HL-60/S4 treated with retinoic acid at 250 ng/mL for 4 days and 3 days (cell line): ENCODE measurements at regions not wholly inside any gene's neighbourhood (a gene's known extent, or its start where the extent isn't known, plus 50 kb on each side); places are given as distances from the start of the nearest gene placed in this dataset.
"Not testable (repeated sequence)": the region's sequence is repeated elsewhere in the genome, so short reads cannot be mapped to it uniquely, and the experiment has no call there.

Experiments
- in situ Hi-C: fragments of 300-500 bp; cut with MboI; formaldehyde crosslinking; loops from 2 replicates; pipeline ENCODE4 v1.7.0; 2022; ENCODE audit warnings: low sequenced_read_pairs

DNA sequence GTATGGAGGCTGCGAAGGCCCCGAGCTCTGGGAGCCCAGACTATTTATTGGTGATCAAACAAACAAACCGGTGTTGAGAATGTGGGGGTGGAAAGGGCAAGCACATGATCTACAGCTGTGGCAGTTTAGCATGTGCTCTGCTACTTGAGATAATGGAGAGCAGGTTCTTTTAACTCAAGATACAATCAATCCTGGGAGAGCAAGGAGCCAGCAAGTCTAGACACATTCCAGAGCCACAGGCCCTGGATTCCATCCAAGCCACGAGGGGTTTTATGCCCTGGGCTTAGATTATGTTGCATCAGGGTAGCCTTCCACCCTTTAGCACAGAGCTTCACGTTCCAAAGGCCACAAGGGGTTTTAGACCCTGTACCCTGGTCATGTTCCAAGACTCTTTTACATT lies 355.9 kb upstream of the ARID1B start:
- in situ Hi-C loops, result not testable (repeated sequence)

DNA sequence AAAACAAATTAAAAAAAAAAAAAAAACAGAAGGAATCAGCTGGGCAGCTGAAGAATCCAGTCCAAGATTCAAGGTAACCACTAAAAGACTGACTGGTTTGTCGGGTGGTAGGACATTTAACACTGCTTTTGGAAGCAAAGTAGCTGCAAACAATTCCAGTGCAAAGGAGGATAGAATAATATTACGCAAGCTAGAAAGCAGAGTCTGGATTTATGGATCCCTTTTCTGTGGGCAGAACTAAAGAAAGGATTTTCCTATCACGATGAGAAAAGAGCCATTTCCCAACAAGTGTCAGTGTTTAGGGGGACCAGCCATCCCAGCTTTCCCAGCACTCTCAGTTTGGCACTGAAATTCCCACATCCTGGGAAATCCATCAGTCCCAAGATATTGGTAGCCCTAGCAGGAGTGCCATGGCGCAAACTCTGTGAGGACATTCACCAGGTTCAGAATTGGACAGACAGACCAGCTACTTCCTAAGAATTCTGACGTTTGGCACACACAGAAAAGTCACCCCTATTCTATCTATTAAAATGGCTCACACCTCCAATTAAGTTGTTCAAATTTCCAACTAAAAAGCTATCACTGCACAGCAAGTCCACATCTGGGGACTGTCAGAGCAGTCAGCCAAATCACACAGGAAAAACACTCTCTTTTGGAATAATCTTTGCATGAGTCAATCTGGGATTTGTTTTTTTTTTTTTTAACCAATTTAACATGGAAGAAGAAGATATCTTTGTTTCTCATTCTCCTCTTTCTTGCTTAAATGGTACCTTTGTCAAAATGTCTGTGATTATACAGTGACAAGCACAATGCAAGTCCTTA lies 356.8 kb upstream of the ARID1B start:
- in situ Hi-C loops, result no loop called here

DNA sequence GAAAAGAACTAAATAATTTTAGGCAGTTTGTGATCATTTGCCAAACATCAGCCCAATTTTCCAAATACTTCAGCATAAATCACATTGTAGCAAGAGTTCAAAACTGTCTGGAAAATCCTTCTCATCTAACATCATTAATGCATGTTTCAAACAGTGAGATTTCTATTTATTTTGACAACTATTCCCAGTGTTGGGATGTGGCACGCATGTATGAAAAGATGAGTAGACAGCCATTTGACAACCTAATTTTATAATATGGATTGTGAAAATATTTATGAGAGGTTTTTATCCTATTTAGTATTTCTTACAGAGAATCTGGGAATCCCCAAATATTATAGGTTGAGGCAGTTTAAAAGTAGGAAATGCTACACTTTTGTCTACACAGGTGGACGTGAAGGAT lies 357.6 kb upstream of the ARID1B start:
- in situ Hi-C loops, result no loop called here

DNA sequence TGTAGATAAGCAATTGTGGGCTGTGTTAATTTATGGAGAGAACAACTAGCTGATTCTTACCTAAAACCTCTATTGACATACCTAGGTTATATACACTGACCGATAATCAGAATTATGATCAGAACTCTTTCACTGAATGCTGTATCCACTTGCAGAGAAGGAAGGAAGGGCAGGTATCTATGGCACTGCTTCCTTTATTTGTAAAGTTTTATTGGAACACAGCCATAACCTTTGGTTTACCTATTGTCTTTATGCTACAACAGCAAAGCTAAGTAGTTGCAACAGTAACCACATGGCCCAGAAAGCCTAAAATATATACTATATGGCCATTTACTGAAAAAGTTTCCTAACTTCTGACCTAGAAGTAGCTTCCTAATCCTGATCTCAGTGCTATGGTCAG lies 358.9 kb upstream of the ARID1B start:
- in situ Hi-C loops, result no loop called here

DNA sequence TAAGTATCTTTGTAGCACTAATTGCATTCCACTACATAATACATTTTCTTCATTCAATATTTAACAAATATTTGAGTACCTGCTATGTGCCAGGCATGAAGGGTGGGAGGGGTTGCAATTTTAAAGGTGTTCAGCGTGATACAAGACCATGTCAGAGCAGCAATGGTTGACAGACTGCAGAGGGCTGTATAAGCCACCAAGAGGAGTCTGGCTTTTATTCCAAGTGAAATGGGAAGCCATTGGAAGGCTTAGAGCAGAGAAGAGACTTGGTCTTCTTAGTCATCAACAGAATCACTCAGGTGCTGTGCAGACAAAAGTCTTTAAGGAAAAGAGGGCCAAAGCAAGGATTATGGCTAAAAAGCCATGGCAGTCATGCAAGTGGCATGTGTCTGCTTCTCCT lies 360.8 kb upstream of the ARID1B start:
- in situ Hi-C loops, result no loop called here

DNA sequence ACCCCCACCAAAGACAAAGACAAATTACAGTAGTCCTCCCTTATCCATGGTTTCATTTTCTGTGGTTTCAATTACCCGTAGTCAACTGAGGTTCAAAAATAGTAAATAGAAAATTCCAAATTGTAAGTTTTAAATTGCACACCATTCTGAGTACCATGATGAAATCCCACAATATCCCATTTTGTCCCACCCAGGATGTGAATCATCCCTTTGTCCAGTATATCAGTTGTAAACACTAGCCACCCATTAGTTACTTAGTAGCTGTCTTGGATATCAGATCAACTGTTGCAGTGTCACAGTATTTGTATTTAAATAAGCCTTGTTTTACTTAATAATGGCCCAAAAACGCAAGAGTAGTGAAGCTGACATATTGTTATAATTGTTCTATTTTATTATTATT lies 364.0 kb upstream of the ARID1B start:
- in situ Hi-C loops, result no loop called here

DNA sequence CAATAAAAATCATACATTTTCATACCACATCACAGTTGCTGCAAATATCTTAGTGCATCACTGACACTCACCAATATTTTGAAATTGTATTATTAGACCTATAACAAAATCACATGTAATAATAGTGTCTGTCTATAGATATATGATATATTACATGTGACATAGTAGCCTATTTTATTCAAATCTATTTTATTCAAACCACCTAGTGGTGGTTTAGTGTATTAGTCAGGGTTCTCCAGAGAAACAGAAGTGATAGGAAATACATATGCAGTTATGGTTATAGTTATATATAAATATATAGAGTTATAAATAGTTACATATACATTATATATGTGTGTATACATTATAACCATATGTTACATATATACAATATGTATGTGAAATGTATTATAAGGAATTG lies 366.5 kb upstream of the ARID1B start:
- in situ Hi-C loops, result no loop called here

DNA sequence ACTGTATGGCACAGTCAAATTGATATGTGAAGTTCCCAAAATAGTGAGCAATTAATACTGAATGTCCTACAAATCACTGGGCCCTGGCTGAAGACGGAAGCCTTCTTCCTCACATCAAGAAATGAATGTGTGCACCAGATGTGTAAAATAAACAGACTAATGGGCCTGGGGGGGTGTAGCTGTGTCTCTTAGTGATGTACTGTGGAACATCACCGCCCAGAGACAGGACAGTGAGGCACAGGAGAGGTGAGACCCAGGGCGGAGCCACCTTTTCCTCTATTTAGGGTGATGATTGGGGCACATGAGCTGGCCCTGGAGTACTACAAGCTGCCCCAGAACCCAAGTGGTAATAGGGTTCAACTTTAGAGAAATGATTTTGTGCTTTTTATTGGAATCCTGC lies 368.5 kb upstream of the ARID1B start:
- in situ Hi-C loops, result no loop called here

DNA sequence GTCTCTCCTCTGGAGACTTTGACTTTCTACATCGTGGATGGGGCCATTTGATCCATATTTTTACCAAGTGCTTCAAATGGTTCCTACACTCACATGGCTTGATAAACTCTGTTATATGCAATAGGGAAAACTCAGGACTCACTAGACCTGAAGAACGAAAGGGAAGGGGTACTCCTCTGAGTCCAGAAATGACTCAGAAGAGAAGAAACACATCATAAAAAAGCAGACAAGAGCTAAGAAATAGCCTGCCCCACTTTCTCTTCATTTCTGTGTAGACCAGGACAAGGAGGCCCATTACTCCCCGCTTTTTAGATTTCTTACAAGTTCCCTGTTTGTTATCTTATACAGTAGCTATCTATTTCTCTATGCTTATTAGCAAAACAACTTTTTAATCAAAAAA lies 369.8 kb upstream of the ARID1B start:
- in situ Hi-C loops, result no loop called here

DNA sequence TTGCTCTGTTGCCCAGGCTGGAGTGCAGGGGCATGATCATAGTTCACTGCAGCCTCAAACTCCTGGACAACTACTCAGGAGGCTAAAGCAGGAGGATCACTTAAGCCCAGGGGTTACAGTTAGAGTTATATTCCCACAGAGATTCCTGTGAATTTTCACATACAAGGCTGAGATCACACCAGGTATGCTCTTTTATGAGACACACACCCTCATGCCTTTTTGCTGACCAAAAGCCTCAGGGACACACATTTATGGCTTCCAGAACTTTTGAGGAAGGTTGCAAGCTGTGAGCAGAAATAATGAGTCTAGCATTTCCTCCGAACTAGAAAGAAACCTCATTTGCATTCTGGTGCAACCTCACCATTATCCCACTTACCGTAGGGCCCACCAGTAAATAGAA lies 370.5 kb upstream of the ARID1B start:
- in situ Hi-C loops, result no loop called here

DNA sequence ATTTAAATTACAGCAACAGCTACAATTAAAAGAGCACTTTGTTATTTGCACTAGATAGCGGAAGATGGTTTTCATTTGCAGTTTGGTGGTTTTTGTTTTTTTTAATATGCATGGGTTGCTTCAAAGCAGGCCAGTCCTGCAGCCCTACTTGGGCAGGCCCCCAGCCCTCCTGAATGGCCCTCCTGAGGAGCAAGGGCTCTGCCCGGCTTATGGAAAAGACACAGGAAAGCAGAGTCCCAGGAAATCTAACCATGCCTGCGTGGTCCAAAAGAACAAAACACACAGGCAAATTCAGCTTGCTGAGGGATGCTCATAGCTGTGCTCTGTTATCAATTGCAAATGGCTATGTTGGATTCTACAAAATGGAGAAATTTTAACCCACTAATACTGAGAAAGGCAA lies 371.1 kb upstream of the ARID1B start:
- in situ Hi-C loops, result no loop called here

DNA sequence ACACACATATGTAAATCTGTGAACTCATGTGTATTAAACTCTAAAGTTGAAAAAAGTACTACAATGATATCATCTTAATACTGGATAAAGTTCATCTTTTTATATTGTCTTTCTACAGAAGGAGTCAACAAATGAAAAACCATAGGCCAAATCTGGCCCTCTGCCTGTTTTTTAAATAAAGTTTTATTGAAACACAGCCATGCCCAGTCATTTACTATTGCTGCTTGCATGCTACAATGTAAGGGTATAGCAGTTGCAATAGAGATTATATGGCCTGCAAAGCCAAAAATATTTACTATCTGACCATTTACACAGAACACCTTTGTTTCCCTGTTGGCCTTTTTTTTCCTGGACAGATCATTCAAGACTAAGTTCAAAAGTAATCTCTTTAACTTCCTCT lies 374.6 kb upstream of the ARID1B start:
- in situ Hi-C loops, result no loop called here

DNA sequence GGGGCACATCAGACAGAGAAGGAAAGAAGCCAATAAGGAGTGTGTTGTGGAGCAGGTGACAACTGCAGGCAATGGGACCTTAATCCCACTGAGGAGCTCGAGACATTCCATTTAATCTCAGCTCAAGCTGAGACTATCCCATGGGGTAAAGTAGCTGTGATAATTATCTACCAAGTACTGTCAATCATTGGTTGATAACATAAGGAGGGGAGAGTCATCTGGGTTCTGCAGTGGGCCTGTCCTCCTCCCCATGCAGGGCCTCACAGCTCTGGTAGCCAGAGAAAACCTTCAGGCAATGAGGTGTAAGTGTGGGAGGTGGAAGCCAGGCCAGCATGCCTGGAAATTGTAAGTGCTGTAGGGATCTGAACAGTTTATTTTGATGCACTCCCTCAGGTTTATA lies 375.0 kb upstream of the ARID1B start:
- in situ Hi-C loops, result no loop called here

DNA sequence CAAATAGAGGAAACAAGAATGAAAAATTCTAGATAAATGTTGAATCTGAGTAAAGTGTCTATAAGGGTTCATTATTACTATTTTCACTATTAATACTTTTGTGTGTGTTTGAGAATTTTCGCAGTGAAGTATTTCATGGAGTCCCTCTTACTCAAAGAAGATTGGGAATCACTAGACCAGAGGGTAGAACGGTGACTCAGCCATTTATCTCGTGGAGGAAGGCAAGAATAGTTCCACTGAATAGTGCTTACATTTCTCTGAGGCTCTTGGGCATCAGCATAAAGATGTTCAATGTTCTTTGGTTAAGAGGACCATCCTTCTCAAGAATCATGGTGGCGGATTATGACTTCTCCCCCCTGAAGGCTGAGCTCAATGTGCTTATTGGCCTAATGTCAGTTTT lies 376.7 kb upstream of the ARID1B start:
- in situ Hi-C loops, result no loop called here

DNA sequence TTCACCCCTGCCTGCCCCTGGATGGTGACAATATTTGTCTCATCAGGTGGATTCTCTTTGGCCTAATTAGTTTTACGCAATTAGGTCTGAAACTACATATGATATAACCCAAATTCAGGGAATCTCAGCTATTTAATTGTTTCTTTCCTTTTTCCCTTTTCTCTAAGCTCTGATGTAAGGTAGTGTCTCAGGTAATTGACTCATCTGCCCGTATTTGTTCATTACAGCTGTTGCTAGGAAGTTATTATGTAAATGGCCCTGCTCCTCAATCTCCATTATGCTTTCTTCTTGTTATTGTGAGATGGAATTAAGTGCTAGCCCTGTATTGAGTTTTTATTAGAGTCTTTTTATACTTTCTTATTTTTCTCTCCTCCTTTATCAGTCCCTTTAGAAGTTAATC lies 378.2 kb upstream of the ARID1B start:
- in situ Hi-C loops, result no loop called here

DNA sequence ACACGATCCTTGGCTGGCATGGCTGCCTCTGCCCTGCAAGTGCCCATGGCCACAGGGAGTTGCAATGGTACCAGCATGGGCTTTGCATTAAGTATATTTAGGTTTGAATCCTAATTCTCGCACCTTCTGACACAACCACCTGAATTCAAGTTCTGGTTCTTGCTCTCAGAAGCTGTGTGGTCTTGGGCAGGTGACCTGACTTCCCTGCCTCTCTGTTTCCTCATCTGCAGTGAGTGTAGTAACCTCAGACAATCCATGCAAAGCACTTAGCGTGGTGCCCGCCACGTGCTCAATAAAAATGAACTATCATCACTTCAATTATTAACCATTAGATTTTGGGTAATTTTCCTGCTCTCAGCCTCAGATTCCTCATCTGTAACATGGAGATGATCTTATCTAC lies 378.8 kb upstream of the ARID1B start:
- in situ Hi-C loops, result no loop called here

DNA sequence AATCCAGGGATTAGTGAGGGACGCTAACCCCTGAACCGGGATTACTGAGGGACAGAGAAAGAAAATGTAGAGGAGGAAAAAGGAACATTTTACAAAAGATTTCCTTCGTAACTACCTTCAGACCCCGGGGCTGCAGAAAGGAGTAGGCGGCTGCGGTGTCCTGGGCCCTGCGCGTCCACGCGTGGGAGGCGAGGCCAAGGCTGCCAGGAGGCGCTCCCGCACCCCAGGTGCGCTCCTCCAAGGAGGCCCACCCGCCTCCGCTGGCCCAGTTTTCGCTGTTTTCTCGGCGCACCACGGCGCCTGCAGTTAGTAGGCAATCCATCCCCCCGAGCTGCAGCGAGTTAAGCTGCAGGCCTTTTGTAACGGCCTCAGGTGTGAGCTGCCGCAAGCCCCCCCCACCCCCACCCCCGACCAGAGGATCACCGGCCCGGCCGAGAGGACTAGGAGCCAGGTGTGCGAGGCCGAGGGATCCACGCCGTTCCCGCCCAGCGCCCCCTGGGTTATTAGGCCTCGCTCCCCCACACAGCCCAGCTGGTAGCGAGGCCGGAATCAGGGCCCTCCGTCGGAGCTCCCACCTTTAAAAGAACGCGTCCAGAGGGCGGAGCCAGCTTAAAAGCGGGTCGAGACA lies 380.3 kb upstream of the ARID1B start:
- in situ Hi-C loops, result no loop called here

DNA sequence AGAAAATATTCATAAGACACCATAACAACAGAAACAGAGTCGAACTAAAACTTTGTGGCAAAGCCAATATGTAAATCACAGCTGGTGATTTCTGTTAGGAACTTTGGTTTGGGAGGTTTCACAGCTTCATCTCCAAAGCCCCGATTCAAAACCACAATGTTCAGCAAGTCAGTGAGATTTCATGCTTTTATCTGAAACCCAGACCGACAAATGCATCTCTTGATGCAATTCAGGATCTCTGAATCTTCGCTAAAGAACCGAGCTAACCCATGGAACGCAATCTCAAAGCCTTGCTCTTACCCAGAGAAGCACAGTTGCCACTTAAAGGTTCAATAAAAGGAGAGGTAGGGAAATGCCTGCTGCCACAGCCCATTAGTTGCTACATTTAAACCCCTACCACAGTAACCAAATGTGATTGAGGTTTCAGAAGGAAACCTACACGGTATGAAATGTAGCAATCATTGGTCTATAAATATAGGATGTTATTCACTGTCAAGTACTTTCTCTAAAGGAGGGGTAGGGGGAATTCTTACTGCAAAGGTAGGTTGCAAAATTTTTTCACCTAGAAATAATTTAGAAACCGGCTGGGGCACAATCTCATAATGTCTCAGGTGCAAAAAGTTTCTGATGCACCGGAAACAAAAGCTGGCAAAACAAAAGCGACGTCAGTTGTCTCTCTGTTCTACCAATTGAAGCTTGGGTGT lies 381.0 kb upstream of the ARID1B start:
- in situ Hi-C loops, result no loop called here

DNA sequence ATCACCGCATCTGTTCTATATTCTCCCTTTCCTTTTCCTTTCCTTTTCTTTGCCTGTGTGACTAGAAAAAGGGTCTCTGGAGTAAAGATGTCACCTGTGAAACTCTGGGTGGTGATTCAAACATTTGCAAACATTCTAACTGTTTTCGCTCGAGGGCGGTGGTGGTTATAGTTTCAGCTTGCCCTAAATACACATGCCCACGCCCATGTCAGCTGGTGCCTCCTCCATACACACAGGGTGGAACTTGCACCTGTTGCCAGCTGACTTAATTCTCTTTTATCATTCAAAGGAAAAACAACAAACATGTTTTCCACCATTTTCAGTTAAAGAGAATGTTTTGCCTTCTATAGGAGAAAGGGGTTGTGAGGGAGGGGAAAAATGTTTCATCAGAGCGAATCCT lies 381.9 kb upstream of the ARID1B start:
- in situ Hi-C loops, result no loop called here

DNA sequence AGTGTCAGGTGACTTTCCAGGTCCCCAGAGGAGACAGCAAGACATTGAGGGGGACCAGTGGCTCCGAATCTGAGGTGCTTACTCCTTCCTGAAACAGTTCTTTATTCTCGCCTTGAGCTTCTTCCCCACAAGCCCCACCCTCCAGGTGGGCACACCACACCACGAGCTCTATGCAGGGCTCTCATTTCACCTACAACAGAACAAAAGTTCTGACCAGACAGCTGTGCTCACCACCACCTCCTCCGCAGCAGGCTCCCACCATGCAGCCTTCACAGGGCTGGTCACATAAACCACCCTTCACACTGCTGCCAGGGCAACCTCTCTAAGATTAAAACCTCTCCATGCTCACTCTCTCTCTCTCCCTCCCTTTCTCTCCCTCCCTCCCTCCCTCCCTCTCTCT lies 384.5 kb upstream of the ARID1B start:
- in situ Hi-C loops, result no loop called here

DNA sequence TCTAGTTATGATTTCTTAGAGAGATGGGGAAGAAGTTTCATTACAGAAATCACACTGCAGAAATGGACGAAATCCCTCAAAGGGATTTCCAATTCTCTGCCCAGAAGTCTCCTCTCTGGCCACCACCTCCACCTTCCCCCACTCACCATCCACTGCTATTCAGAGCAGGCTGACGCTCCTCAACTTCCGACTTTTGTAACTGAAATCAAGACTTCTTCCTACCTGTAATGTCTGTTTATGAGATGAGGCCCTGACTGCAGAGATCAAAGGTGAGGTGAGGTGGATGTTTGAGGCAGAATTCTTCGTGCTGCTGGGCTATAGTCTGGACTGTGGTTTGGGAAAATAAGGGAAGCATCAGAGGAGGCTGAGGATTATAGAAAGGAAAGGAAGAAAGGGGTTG lies 385.2 kb upstream of the ARID1B start:
- in situ Hi-C loops, result no loop called here

DNA sequence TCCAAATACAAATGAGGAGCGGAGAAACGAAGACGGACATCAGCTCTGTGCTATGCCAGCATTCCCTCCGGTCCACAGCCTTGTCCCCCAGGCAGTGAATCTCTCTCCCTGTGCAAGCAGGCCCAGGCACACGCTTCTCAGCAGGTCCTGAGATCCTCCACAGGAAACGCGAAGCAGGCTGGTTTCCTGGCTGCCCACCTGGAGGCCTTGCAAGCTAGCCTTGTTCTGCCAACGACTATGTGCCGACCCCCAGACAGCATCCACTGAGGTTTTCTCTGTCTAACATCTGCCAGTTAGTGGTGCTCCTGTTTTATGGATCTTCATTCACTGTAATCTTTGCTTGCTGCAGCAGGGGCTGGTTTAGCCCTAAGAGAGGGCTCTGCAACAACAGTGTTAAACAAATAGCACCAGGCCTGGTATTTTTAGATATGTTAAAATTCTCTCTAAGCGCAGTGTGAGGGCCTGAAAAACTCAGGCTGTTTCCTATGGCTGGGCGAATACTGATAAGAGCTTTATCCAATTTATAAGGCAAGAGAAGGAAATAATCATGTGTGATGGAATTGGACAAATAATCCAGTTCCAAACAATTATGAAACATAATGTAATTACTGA lies 386.0 kb upstream of the ARID1B start:
- in situ Hi-C loops, result no loop called here
